Lower lobe of right lung (tissue), 2 donors: ENCODE measurements at regions not wholly inside any gene's neighbourhood (a gene's known extent, or its start where the extent isn't known, plus 50 kb on each side); places are given as distances from the start of the nearest gene placed in this dataset.
"Not testable (repeated sequence)": the region's sequence is repeated elsewhere in the genome, so short reads cannot be mapped to it uniquely, and the experiment has no call there.

Experiments
- ATAC-seq, 2 donors: fragments of 200-7000 bp; cut with Tn5 transposase; one replicate each; pipeline ENCODE4 v1.9.1; 2020 to 2022; ENCODE audit warnings: mild to moderate bottlenecking in 2 of 2, moderate library complexity in 2 of 2
- DNase-seq: peaks from one replicate; pipeline ENCODE4 v3.0.0-alpha.2; 2020
- H3K27ac ChIP-seq: fragments of 200-600 bp; one replicate; pipeline ENCODE4 v1.8.0; 2022
- H3K27me3 ChIP-seq: fragments of 200-600 bp; one replicate; pipeline ENCODE4 v1.8.0; 2022; ENCODE audit warnings: low read depth
- H3K36me3 ChIP-seq: fragments of 200-600 bp; one replicate; pipeline ENCODE4 v1.8.0; 2022; ENCODE audit warnings: mild to moderate bottlenecking
- H3K4me1 ChIP-seq: fragments of 200-600 bp; one replicate; pipeline ENCODE4 v1.8.0; 2022
- H3K4me3 ChIP-seq: fragments of 200-600 bp; one replicate; pipeline ENCODE4 v1.8.0; 2022; ENCODE audit warnings: mild to moderate bottlenecking
- H3K9me3 ChIP-seq: fragments of 200-600 bp; one replicate; pipeline ENCODE4 v1.8.0; 2022
- CTCF ChIP-seq: fragments of 200-600 bp; IDR thresholded peaks from one replicate; pipeline ENCODE4 v1.8.0; 2022; ENCODE audit warnings: antibody characterized with exemption, mild to moderate bottlenecking
- intact Hi-C: fragments of 100-400 bp; cut with DNase I; formaldehyde crosslinking; loops from one replicate; pipeline ENCODE4 v1.11.0; 2022
- donor health status: DM: no; HTN: yes; CAD: no; lungs with severe emphysema.

- TF ChIP-seq CTCF, result no peak
- Histone ChIP-seq H3K36me3 (no peaks in the 10 kb centered on the region), H3K27me3 (no peaks in the 10 kb centered on the region), H3K4me1 (peaks cover 21% of the 10 kb centered on the region), H3K9me3 (no peaks in the 10 kb centered on the region), H3K4me3 (no peak overlapping the region), H3K27ac (peak overlapping the region; percentile 65)
- DNase-seq (no peak), ATAC-seq (peak in 1 of 2 donors; percentile 40)
- intact Hi-C loops, result no loop called here
Observed at GRCh38 chr1:9442278-9442846, 96.9 kb upstream of the SLC25A33 start.

- H3K27me3 ChIP-seq, result no peaks in the 10 kb centered on the region
- no peaks in the 10 kb centered on the region for H3K9me3 ChIP-seq
- intact Hi-C loops, result no loop called here
- H3K4me1 ChIP-seq, result peaks cover 17% of the 10 kb centered on the region
- no peak overlapping the region for H3K4me3 ChIP-seq
- H3K27ac ChIP-seq, result peak overlapping the region; percentile 65
- H3K36me3 ChIP-seq, result no peaks in the 10 kb centered on the region
- DNase-seq (no peak), ATAC-seq (no peak)
- no peak for TF ChIP-seq CTCF
Observed at GRCh38 chr1:9442986-9443385, 96.3 kb upstream of the SLC25A33 start.

- H3K4me1 ChIP-seq, result peaks cover 7% of the 10 kb centered on the region
- no peak overlapping the region for H3K27ac ChIP-seq
- H3K9me3 ChIP-seq, result no peaks in the 10 kb centered on the region
- no peak for TF ChIP-seq CTCF
- H3K27me3 ChIP-seq, result no peaks in the 10 kb centered on the region
- no peak overlapping the region for H3K4me3 ChIP-seq
- no peaks in the 10 kb centered on the region for H3K36me3 ChIP-seq
- ATAC-seq, result peak in 1 of 2 donors; percentile 21
- DNase-seq, result no peak
- intact Hi-C loops, result no loop called here
Observed at GRCh38 chr1:9443913-9444445, 95.3 kb upstream of the SLC25A33 start.

GRCh38 chr1:9444532-9444931, 94.7 kb upstream of the SLC25A33 start:
- H3K4me3 ChIP-seq, result no peak overlapping the region
- no peak for DNase-seq
- H3K9me3 ChIP-seq, result no peaks in the 10 kb centered on the region
- no peaks in the 10 kb centered on the region for H3K27me3 ChIP-seq
- H3K27ac ChIP-seq, result no peak overlapping the region
- no peak for TF ChIP-seq CTCF
- no peaks in the 10 kb centered on the region for H3K36me3 ChIP-seq
- ATAC-seq, result no peak
- peaks cover 2% of the 10 kb centered on the region for H3K4me1 ChIP-seq
- intact Hi-C loops, result no loop called here

GRCh38 chr1:9445081-9445480, 94.2 kb upstream of the SLC25A33 start:
- ATAC-seq, intact Hi-C loops: not testable (repeated sequence)

GRCh38 chr1:9447215-9447960, 91.9 kb upstream of the SLC25A33 start:
- Histone ChIP-seq H3K36me3 (no peaks in the 10 kb centered on the region), H3K4me1 (no peaks in the 10 kb centered on the region), H3K9me3 (no peaks in the 10 kb centered on the region), H3K27me3 (no peaks in the 10 kb centered on the region), H3K27ac (no peak overlapping the region), H3K4me3 (no peak overlapping the region)
- TF ChIP-seq CTCF, result no peak
- intact Hi-C loops, result no loop called here
- DNase-seq (no peak), ATAC-seq (no peak)

More at GRCh38 chr1:9445081-9445480, 94.2 kb upstream of the SLC25A33 start:
- H3K27me3 ChIP-seq, H3K4me3 ChIP-seq, H3K27ac ChIP-seq, DNase-seq, H3K4me1 ChIP-seq, H3K36me3 ChIP-seq, H3K9me3 ChIP-seq: not testable (repeated sequence)
